GM12878 (cell line): ENCODE measurements at regions not wholly inside any gene's neighbourhood (a gene's known extent, or its start where the extent isn't known, plus 50 kb on each side); places are given as distances from the start of the nearest gene placed in this dataset.

Experiments used
- ATAC-seq: fragments of 200-7000 bp; cut with Tn5 transposase; 3 replicates; pipeline ENCODE4 v1.9.1; 2020; ENCODE audit warnings: mild to moderate bottlenecking, moderate library complexity
- BruUV-seq: library from RNA; stranded (reverse); fragments of 400-500 nt; replicated peaks from 2 replicates; lab custom pipeline; 2021; lab: Mats Ljungman, UMichigan
- CTCF ChIA-PET: fragments of 300-600 bp; sonication (Branson Sonifier 250); formaldehyde crosslinking; extraction: SDS; loops from one replicate; lab custom pipeline; 2021; ENCODE audit warnings: inconsistent platforms; lab: Yijun Ruan, JAX
- POLR2A ChIA-PET: fragments of 350-600 bp; formaldehyde crosslinking; extraction: SDS; loops from one replicate; lab custom pipeline; 2021; ENCODE audit warnings: inconsistent platforms; lab: Charles Lee
- RAD21 ChIA-PET: fragments of 300-600 bp; sonication (Branson Sonifier 250); formaldehyde crosslinking; loops from one replicate; lab custom pipeline; 2023; ENCODE audit warnings: antibody characterized with exemption; ENCODE audit not compliant: unreplicated experiment; lab: Charles Lee
- SMC1A ChIA-PET: fragments of 300-600 bp; sonication (Branson Sonifier 250); formaldehyde crosslinking; loops from one replicate; lab custom pipeline; 2023; ENCODE audit not compliant: unreplicated experiment, uncharacterized antibody; lab: Charles Lee
- DNase-seq: peaks from one replicate; pipeline ENCODE4 v3.0.0-alpha.2; 2011; ENCODE audit warnings: low read depth, low spot score
- FAIRE-seq: peaks from 3 replicates; lab custom pipeline; 2011; peaks lifted over from hg19 to GRCh38; lab: Jason Lieb, UNC
- H2AFZ ChIP-seq: 2 replicates; pipeline ENCODE4 v1.6.0; 2011; ENCODE audit warnings: low read depth, low read length, control low read depth; ENCODE audit not compliant: control insufficient read depth
- H3K27ac ChIP-seq: 2 replicates; pipeline ENCODE4 v1.5.1; 2011; ENCODE audit warnings: control low read depth; ENCODE audit not compliant: control insufficient read depth, insufficient read depth
- H3K27me3 ChIP-seq, 2 experiments: replicated peaks in 1 of 2; 2 replicates each; pipeline versions ENCODE4 v1.6.0 to v1.6.1; 2011; ENCODE audit warnings: low read length in 1 of 2; ENCODE audit not compliant: control insufficient read depth in 2 of 2, insufficient read depth in 2 of 2
- H3K36me3 ChIP-seq, 2 experiments: 2 replicates each; pipeline ENCODE4 v1.5.1; 2011; ENCODE audit warnings: low read length in 1 of 2; ENCODE audit not compliant: control insufficient read depth in 2 of 2, insufficient read depth in 2 of 2
- H3K4me1 ChIP-seq: 2 replicates; pipeline ENCODE4 v1.6.1; 2011; ENCODE audit warnings: mild to moderate bottlenecking, low read length, moderate library complexity, mixed read lengths; ENCODE audit not compliant: control insufficient read depth, insufficient read depth
- H3K4me2 ChIP-seq: 2 replicates; pipeline ENCODE4 v1.6.0; 2011; ENCODE audit warnings: control low read depth; ENCODE audit not compliant: control insufficient read depth, insufficient read depth
- H3K4me3 ChIP-seq: fragments of 200-600 bp; sonication (generic); 2 replicates; pipeline ENCODE4 v1.5.1; 2016
- H3K79me2 ChIP-seq: 2 replicates; pipeline ENCODE4 v1.6.0; 2011; ENCODE audit warnings: low read length; ENCODE audit not compliant: control insufficient read depth, insufficient read depth
- H3K9ac ChIP-seq: 2 replicates; pipeline ENCODE4 v1.8.0; 2011; ENCODE audit warnings: low read length, control low read depth, mixed read lengths; ENCODE audit not compliant: control insufficient read depth, insufficient read depth
- H3K9me3 ChIP-seq: replicated peaks from 3 replicates; pipeline ENCODE4 v1.5.1; 2011; ENCODE audit warnings: mild to moderate bottlenecking, low read length; ENCODE audit not compliant: control insufficient read depth, insufficient read depth
- H4K20me1 ChIP-seq: 2 replicates; pipeline ENCODE4 v1.6.0; 2011; ENCODE audit not compliant: control insufficient read depth, insufficient read depth
- ATF2 ChIP-seq: IDR thresholded peaks from 2 replicates; pipeline ENCODE4 v1.6.1; 2012; ENCODE audit warnings: low read length, inconsistent platforms
- BACH1 ChIP-seq: fragments of 450-650 bp; IDR thresholded peaks from 2 replicates; pipeline ENCODE4 v1.6.1; 2017; ENCODE audit warnings: mild to moderate bottlenecking, borderline replicate concordance
- EP300 ChIP-seq, 2 experiments: fragments of 150-350 bp in 1 of 2; IDR thresholded peaks; 2 replicates each; pipeline ENCODE4 v1.6.1; 2011 to 2012; ENCODE audit warnings: low read depth in 2 of 2, low read length in 2 of 2, borderline replicate concordance in 1 of 2, improper control_type of control experiment in 1 of 2, inconsistent platforms in 1 of 2; ENCODE audit not compliant: control insufficient read depth in 1 of 2
- LARP7 ChIP-seq: fragments of 450-650 bp; IDR thresholded peaks from 2 replicates; pipeline ENCODE4 v1.6.1; 2017; ENCODE audit warnings: mild to moderate bottlenecking
- MEF2B ChIP-seq: fragments of 450-650 bp; IDR thresholded peaks from 2 replicates; pipeline ENCODE4 v1.6.1; 2018; ENCODE audit warnings: mild to moderate bottlenecking, moderate library complexity; ENCODE audit not compliant: partially characterized antibody, poor library complexity, severe bottlenecking
- POLR2AphosphoS5 ChIP-seq: IDR thresholded peaks from 2 replicates; pipeline ENCODE4 v1.6.1; 2011; ENCODE audit warnings: mild to moderate bottlenecking, low read length, inconsistent platforms
- RCOR1 ChIP-seq: conservative IDR thresholded peaks from 2 replicates; pipeline ENCODE4 v1.6.1; 2012; ENCODE audit warnings: low read depth, low read length, improper control_type of control experiment
- RELA ChIP-seq: fragments of 450-650 bp; IDR thresholded peaks from 2 replicates; pipeline ENCODE4 v1.8.0; 2014; ENCODE audit warnings: borderline replicate concordance; ENCODE audit not compliant: partially characterized antibody
- RFX5 ChIP-seq: IDR thresholded peaks from 2 replicates; pipeline ENCODE4 v1.6.1; 2011; ENCODE audit warnings: low read depth, low read length, improper control_type of control experiment
- SIN3A ChIP-seq: IDR thresholded peaks from 2 replicates; pipeline ENCODE4 v1.6.1; 2012; ENCODE audit warnings: low read depth, low read length, improper control_type of control experiment
- SIX5 ChIP-seq: IDR thresholded peaks from 2 replicates; pipeline ENCODE4 v1.6.1; 2011; ENCODE audit warnings: mild to moderate bottlenecking, low read depth, low read length, moderate library complexity; ENCODE audit not compliant: severe bottlenecking
- SUZ12 ChIP-seq: fragments of 200-600 bp; sonication (generic); IDR thresholded peaks from one replicate; pipeline ENCODE4 v1.6.1; 2018; ENCODE audit warnings: antibody characterized with exemption, mild to moderate bottlenecking; ENCODE audit not compliant: unreplicated experiment
- TAF1 ChIP-seq: IDR thresholded peaks from 2 replicates; pipeline ENCODE4 v1.6.1; 2011; ENCODE audit warnings: mild to moderate bottlenecking, low read depth, low read length, borderline replicate concordance
- TCF12 ChIP-seq: IDR thresholded peaks from 2 replicates; pipeline ENCODE4 v1.6.1; 2011; ENCODE audit warnings: low read depth, mild to moderate bottlenecking, low read length
- ZNF622 ChIP-seq: fragments of 450-650 bp; IDR thresholded peaks from 2 replicates; pipeline ENCODE4 v1.6.1; 2017; ENCODE audit warnings: mild to moderate bottlenecking, inconsistent platforms
- ZZZ3 ChIP-seq: IDR thresholded peaks from 2 replicates; pipeline ENCODE4 v1.6.1; 2011; ENCODE audit warnings: low read depth; ENCODE audit not compliant: control insufficient read depth, insufficient read length
- WGBS: methylation state at CpG from one replicate; pipeline ENCODE4 v1.1.6; 2016; ENCODE audit warnings: low lambda C conversion rate; ENCODE audit not compliant: insufficient replicate concordance, insufficient coverage; ENCODE audit errors: missing lambda C conversion rate; 5-methylcytosine and 5-hydroxymethylcytosine counted together
- in situ Hi-C: fragments of 300-500 bp; cut with MboI; formaldehyde crosslinking; loops from 9 replicates; pipeline ENCODE4 v1.14.3; 2018; ENCODE audit warnings: mixed read lengths
- intact Hi-C: fragments of 100-400 bp; cut with micrococcal nuclease; formaldehyde crosslinking; loops from one replicate; pipeline ENCODE4 v1.14.2; 2022; ENCODE audit not compliant: unreplicated experiment
- TF ChIP-seq, protein P1 (sequence below): IDR thresholded peaks from 2 replicates; pipeline ENCODE4 v1.6.1; 2011; ENCODE audit warnings: low read depth, low read length, improper control_type of control experiment, borderline replicate concordance

GRCh38 chr6:167474171-167474570 is 149.3 kb downstream of the TTLL2 start:
- BruUV-seq = no TSS peak
- H3K9ac ChIP-seq = no peak overlapping the region
- TF ChIP-seq ATF2 (no peak), SIN3A (no peak), SUZ12 (no peak), ZNF622 (no peak), RFX5 (no peak), EP300 (IDR thresholded peaks at IDR 0.05; ENCODE audit: borderline replicate concordance in 1 of 2, control insufficient read depth in 1 of 2, low read depth in 2 of 2, low read length in 2 of 2) (no peak), BACH1 (no peak), TCF12 (no peak), RCOR1 (no peak), SIX5 (no peak), TAF1 (no peak), POLR2AphosphoS5 (no peak), LARP7 (no peak), MEF2B (no peak), ZZZ3 (no peak), RELA (no peak)
- TF ChIP-seq, protein P1, sequence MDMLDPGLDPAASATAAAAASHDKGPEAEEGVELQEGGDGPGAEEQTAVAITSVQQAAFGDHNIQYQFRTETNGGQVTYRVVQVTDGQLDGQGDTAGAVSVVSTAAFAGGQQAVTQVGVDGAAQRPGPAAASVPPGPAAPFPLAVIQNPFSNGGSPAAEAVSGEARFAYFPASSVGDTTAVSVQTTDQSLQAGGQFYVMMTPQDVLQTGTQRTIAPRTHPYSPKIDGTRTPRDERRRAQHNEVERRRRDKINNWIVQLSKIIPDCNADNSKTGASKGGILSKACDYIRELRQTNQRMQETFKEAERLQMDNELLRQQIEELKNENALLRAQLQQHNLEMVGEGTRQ = no peak
- H3K4me1 ChIP-seq = no peaks in the 10 kb centered on the region
- H3K27me3 ChIP-seq = no peaks in the 10 kb centered on the region; a peak in 1 of 4 replicates
- H2AFZ ChIP-seq = no peak overlapping the region
- DNase-seq = no peak
- ChIA-PET POLR2A (no interaction called here), SMC1A (no interaction called here), CTCF (no interaction called here), RAD21 (no interaction called here)
- no peak for FAIRE-seq
- ATAC-seq = no peak
- no peaks in the 10 kb centered on the region for H3K9me3 ChIP-seq
- H4K20me1 ChIP-seq = no peaks in the 10 kb centered on the region
- in situ Hi-C loops = no loop called here
- no peak overlapping the region for H3K4me2 ChIP-seq
- 16% methylated on average over 8 of the region's 8 CpGs for WGBS
- no peaks in the 10 kb centered on the region for H3K79me2 ChIP-seq
- no peak overlapping the region for H3K4me3 ChIP-seq
- no peak overlapping the region for H3K27ac ChIP-seq
- intact Hi-C loops = no loop called here
- H3K36me3 ChIP-seq = no peaks in the 10 kb centered on the region
